Gastrocnemius medialis (tissue), 4 donors: ENCODE measurements at regions not wholly inside any gene's neighbourhood (a gene's known extent, or its start where the extent isn't known, plus 50 kb on each side); places are given as distances from the start of the nearest gene placed in this dataset.

Experiments
- ATAC-seq, 2 donors: fragments of 150-250 bp; one replicate each; pipeline ENCODE4 v1.9.1; 2016
- DNase-seq, 2 donors: peaks; one replicate each; pipeline ENCODE4 v3.0.0-alpha.2; 2019
- H3K27ac ChIP-seq, 4 donors: fragments of 200-600 bp; sonication (generic); 1 replicate in 1 of 4; 2 replicates in 3 of 4; pipeline ENCODE4 v1.5.1; 2016 to 2018; ENCODE audit warnings: mild to moderate bottlenecking in 2 of 4, moderate library complexity in 1 of 4
- H3K27me3 ChIP-seq, 3 donors: fragments of 200-600 bp; sonication (generic) in 2 of 3; 1 replicate in 1 of 3; 2 replicates in 2 of 3; pipeline versions ENCODE4 v1.5.1 to v1.6.0; 2016 to 2019; ENCODE audit warnings: mild to moderate bottlenecking in 1 of 3, moderate library complexity in 1 of 3
- H3K36me3 ChIP-seq, 2 donors: fragments of 200-600 bp; sonication (generic) in 1 of 2; one replicate each; pipeline ENCODE4 v1.5.1; 2017 to 2018
- H3K4me1 ChIP-seq, 2 donors: fragments of 200-600 bp; sonication (generic) in 1 of 2; one replicate each; pipeline ENCODE4 v1.5.1; 2016 to 2017; ENCODE audit warnings: mild to moderate bottlenecking in 2 of 2
- H3K4me3 ChIP-seq, 4 donors: fragments of 200-600 bp; sonication (generic) in 3 of 4; 1 replicate in 1 of 4; 2 replicates in 3 of 4; pipeline ENCODE4 v1.5.1; 2016 to 2019; ENCODE audit warnings: mild to moderate bottlenecking in 2 of 4
- H3K9me3 ChIP-seq, 3 donors: fragments of 200-600 bp; sonication (generic) in 2 of 3; 1 replicate in 1 of 3; 2 replicates in 2 of 3; pipeline ENCODE4 v1.5.1; 2016 to 2019
- CTCF ChIP-seq, 5 experiments: fragments of 450-650 bp in 3 of 5; fragments of 200-600 bp in 2 of 5; sonication (generic) in 2 of 5; IDR thresholded peaks in 4 of 5; conservative IDR thresholded peaks in 1 of 5; 1 replicate in 4 of 5; 2 replicates in 1 of 5; pipeline ENCODE4 v1.5.1; 2016 to 2019; ENCODE audit warnings: antibody characterized with exemption in 5 of 5, mild to moderate bottlenecking in 3 of 5, moderate library complexity in 3 of 5
- POLR2A ChIP-seq, 2 donors: fragments of 450-650 bp; IDR thresholded peaks; one replicate each; pipeline ENCODE4 v1.6.1; 2017; ENCODE audit warnings: antibody characterized with exemption in 2 of 2, mild to moderate bottlenecking in 2 of 2, moderate library complexity in 2 of 2
- in situ Hi-C, 4 donors: fragments of 200-750 bp; cut with MboI; loops; one replicate each; pipeline versions ENCODE4 v1.15.0 to v1.8.0; 2017; ENCODE audit warnings: low sequenced_read_pairs in 4 of 4
- intact Hi-C: fragments of 100-400 bp; cut with DNase I; formaldehyde crosslinking; loops from one replicate; pipeline ENCODE4 v1.15.1; 2023; ENCODE audit warnings: low total_unique reads

DNA sequence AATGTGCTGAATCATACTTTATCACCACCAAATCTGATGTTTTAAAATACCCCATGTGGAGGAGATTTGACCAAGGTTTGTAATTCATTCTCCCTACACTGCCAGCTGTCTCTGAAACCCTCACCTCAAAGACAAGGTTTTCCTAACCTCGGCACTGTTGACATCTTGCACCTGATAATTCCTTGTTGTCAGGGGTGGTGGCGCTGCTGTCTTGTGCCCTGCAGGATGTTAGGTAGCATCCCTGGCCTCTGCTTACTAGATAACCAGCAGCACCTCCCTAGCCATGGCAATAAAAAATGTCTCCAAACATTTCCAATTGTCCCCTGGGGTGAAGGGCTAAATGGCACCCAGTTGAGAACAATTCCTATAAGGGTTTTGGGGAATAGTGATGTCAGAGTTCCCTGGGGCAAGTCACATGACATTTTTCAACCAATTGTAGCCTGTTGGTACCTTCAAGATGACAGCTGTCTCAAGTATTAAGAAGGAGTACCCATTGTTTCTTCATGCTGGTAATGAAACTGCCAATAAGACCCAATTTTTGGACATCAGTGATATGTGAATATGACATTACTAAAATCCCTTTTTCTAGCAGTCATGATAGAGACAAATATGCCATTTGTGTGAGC, 160.6 kb upstream of the PLCXD3 start:
- no peaks in the 10 kb centered on the region for H3K4me1 ChIP-seq
- no peak overlapping the region for H3K27ac ChIP-seq
- no peaks in the 10 kb centered on the region for H3K9me3 ChIP-seq
- intact Hi-C loops = no loop called here
- ATAC-seq = no peak
- no peaks in the 10 kb centered on the region for H3K36me3 ChIP-seq
- no peaks in the 10 kb centered on the region for H3K27me3 ChIP-seq
- DNase-seq = no peak
- in situ Hi-C loops = no loop called here
- H3K4me3 ChIP-seq = no peak overlapping the region
- no peak for TF ChIP-seq CTCF (IDR thresholded peaks at IDR 0.05 in 4 of 5, conservative IDR thresholded peaks at IDR 0.05 in 1 of 5)
- TF ChIP-seq POLR2A (IDR thresholded peaks at IDR 0.05) = no peak

DNA sequence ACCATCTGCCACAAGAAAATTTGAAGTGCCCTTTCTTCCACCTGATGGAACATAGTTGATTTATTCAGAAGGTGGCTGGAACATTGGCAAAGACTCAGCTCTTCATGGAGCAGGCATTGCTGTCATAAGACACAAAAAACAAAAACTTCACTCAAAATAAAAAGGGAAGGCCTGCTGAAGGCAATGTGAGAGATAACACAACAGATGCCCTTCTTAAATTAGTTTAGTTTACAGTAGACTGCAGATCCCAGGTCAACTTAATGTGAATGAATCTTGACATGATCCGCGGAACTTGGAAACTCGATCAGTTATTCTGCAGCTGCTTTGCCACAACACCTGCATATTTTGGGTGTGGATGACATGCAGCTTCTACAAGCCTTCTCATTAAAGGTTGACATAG, 159.8 kb upstream of the PLCXD3 start:
- Histone ChIP-seq H3K36me3 (no peaks in the 10 kb centered on the region), H3K4me1 (no peaks in the 10 kb centered on the region), H3K4me3 (no peak overlapping the region), H3K9me3 (no peaks in the 10 kb centered on the region), H3K27ac (no peak overlapping the region), H3K27me3 (no peaks in the 10 kb centered on the region)
- in situ Hi-C loops (no loop called here), intact Hi-C loops (no loop called here)
- DNase-seq (no peak), ATAC-seq (no peak)
- TF ChIP-seq CTCF (IDR thresholded peaks at IDR 0.05 in 4 of 5, conservative IDR thresholded peaks at IDR 0.05 in 1 of 5) = no peak
- no peak for TF ChIP-seq POLR2A (IDR thresholded peaks at IDR 0.05)

DNA sequence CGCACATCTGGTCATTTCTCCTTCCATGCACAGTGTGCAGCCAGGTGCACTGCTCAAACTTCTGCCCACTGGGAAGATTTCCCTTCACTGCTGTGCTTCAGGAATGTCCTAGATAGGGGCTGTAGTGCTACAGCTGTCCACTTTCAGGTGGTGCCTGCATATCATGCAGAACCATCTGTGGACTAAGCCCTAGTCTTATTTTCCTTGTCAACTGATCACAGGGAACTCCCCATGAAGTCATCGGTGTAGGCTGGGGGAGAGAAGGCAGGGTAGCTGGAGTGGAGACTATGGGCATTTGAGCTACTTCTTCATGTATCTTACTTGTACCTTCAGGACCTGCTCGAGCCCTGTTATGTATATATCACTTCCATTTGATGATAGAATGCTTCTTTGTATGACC, 150.9 kb upstream of the PLCXD3 start:
- intact Hi-C loops (no loop called here), in situ Hi-C loops (no loop called here)
- DNase-seq (no peak), ATAC-seq (no peak)
- Histone ChIP-seq H3K9me3 (no peaks in the 10 kb centered on the region), H3K4me3 (no peak overlapping the region), H3K36me3 (no peaks in the 10 kb centered on the region), H3K27ac (no peak overlapping the region), H3K27me3 (no peaks in the 10 kb centered on the region), H3K4me1 (no peaks in the 10 kb centered on the region)
- TF ChIP-seq POLR2A (IDR thresholded peaks at IDR 0.05) (no peak), CTCF (IDR thresholded peaks at IDR 0.05 in 4 of 5, conservative IDR thresholded peaks at IDR 0.05 in 1 of 5) (no peak)

DNA sequence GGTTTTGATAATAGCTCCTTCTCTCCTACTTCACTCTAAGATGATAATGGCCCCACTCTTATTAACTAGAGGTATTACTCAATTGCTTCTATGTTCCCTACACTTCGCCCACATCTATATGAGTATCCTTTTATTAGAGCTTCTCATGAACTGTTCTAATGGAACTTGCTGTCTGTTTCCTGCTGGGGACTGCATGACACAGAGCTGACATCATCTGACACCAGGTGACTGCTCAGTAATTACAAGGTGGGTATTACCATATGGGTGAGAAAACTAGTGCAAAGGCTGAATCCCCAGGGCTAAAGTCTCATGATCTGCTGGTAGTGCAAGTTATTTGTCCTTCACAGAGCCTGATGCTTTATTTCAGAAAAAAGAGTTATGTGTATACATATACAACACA, 146.2 kb upstream of the PLCXD3 start:
- ATAC-seq = no peak
- TF ChIP-seq POLR2A (IDR thresholded peaks at IDR 0.05) = no peak
- TF ChIP-seq CTCF (IDR thresholded peaks at IDR 0.05 in 4 of 5, conservative IDR thresholded peaks at IDR 0.05 in 1 of 5) = no peak
- H3K27me3 ChIP-seq = no peaks in the 10 kb centered on the region
- H3K4me1 ChIP-seq = no peaks in the 10 kb centered on the region
- no peak overlapping the region for H3K4me3 ChIP-seq
- in situ Hi-C loops = no loop called here
- peaks cover 0 to 6% (median 0%) of the 10 kb centered on the region in 3 donors for H3K9me3 ChIP-seq
- H3K36me3 ChIP-seq = no peaks in the 10 kb centered on the region
- no peak overlapping the region for H3K27ac ChIP-seq
- no peak for DNase-seq
- intact Hi-C loops = no loop called here

DNA sequence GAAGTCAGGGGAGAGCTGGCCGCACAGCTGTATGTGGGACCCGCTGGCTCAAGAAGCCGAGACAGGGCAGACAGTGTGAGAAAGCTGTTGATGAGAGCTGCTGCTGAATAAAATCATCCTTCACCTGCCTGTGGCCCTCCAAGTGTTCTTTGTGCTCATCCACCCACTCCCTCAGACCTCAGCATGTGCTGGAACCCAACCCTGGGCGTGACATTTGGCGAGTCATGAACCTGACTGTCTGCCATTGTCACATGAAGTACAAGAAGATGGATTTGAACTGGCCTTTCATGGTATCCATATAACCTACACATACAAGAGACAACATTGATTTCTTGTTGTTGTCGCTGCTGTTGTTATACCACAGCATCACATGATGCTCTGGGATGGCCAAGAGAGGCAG, 139.7 kb upstream of the PLCXD3 start:
- in situ Hi-C loops = no loop called here
- no peak for ATAC-seq
- intact Hi-C loops = no loop called here
- Histone ChIP-seq H3K9me3 (peaks cover 0 to 6% (median 0%) of the 10 kb centered on the region in 3 donors), H3K36me3 (no peaks in the 10 kb centered on the region), H3K27me3 (no peaks in the 10 kb centered on the region), H3K27ac (no peak overlapping the region), H3K4me1 (peaks cover 5 to 16% of the 10 kb centered on the region in 2 donors), H3K4me3 (no peak overlapping the region)
- no peak for TF ChIP-seq CTCF (IDR thresholded peaks at IDR 0.05 in 4 of 5, conservative IDR thresholded peaks at IDR 0.05 in 1 of 5)
- TF ChIP-seq POLR2A (IDR thresholded peaks at IDR 0.05) = no peak
- no peak for DNase-seq
